ENCODE measurements at regions not wholly inside any gene's neighbourhood (a gene's known extent, or its start where the extent isn't known, plus 50 kb on each side); places are given as distances from the start of the nearest gene placed in this dataset.

DNA sequence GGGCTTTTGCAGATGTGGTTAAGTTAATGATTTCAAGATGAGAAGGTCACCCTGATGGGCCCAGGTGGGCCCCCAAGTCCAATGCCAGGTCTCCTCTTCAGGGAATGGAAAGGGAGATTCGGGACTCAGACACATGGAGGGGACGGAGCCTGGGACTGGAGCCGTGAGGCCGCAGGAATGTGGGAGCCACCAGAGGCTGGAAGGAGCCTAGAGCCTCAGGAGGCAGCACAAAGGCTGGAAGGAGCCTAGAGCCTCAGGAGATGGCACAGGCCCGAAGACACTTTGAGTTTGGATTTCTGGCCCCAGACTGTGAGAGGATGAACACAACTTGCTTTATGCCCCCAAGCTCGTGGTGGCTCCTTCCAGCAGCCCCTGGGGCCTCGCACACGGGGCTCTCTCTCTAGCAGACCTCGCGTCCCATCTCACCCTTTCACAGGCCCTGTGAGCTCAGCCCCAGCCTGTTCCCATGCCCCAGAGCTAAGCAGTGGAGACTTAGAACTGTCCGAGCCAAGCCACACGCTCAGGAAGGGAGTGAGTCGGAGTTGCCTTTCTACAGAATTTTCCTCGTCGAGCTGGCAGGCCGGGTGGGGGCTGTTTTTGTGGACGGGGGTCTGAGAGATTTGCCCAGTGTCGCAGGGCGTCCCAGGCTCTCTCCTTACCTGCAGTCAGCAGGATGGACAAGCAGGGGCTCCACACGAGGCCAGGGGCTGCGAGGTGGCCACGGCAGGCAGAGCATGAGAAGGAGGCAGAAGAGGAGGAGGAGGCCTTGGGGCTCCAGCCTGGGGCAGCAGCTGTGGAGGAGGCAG lies 937.6 kb downstream of the BRD1 start:
- no peak for DNase-seq
- Mint-ChIP-seq H3K27ac (no peak overlapping the region), H3K27me3 (ENCODE audit: insufficient read depth) (peaks cover 5% of the 10 kb centered on the region), H3K9me3 (peaks cover 43% of the 10 kb centered on the region), H3K4me3 (no peak overlapping the region), H3K4me1 (ENCODE audit: low read depth) (no peaks in the 10 kb centered on the region), H3K36me3 (ENCODE audit: low read depth) (no peaks in the 10 kb centered on the region; the same call in 1 of the 2 replicates)
- TF ChIP-seq, protein P1, sequence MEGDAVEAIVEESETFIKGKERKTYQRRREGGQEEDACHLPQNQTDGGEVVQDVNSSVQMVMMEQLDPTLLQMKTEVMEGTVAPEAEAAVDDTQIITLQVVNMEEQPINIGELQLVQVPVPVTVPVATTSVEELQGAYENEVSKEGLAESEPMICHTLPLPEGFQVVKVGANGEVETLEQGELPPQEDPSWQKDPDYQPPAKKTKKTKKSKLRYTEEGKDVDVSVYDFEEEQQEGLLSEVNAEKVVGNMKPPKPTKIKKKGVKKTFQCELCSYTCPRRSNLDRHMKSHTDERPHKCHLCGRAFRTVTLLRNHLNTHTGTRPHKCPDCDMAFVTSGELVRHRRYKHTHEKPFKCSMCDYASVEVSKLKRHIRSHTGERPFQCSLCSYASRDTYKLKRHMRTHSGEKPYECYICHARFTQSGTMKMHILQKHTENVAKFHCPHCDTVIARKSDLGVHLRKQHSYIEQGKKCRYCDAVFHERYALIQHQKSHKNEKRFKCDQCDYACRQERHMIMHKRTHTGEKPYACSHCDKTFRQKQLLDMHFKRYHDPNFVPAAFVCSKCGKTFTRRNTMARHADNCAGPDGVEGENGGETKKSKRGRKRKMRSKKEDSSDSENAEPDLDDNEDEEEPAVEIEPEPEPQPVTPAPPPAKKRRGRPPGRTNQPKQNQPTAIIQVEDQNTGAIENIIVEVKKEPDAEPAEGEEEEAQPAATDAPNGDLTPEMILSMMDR (IDR thresholded peaks at IDR 0.05): no peak

DNA sequence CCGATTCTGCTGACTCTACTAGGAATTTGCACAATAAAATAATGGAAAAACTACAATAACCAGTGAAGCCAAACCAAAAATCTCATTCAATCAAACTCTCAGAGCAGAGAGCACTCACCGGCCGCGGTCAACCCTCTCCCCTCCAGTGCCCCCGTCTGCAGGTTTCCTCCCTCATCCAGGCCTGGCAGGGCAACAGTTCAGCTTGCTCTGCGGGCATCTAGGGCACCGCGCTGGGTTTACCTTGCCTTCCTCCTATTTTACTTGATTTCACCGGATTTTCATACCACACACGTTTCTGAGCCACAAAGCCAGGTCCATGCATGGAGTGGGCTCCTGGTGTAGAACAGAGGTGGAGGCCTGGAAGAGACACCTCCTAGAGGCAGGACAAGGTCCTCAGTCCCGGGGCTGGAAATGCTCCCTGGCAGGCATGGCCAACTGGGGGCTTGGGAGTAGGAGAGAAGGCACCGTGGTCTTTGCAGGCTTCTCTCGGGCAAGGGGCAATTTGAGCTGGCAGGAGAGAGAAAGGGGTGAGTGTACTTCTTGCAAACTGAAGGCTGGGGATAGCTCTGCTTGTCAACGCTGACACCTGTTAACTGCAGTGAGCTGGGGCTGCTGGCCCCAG lies 938.4 kb downstream of the BRD1 start:
- no peaks in the 10 kb centered on the region for H3K4me1 Mint-ChIP-seq (ENCODE audit: low read depth)
- no peak overlapping the region for H3K4me3 Mint-ChIP-seq
- H3K36me3 Mint-ChIP-seq (ENCODE audit: low read depth): no peaks in the 10 kb centered on the region; the same call in 1 of the 2 replicates
- no peak overlapping the region for H3K27ac Mint-ChIP-seq
- TF ChIP-seq, protein P1 (IDR thresholded peaks at IDR 0.05): no peak
- no peak for DNase-seq
- H3K27me3 Mint-ChIP-seq (ENCODE audit: insufficient read depth): peaks cover 5% of the 10 kb centered on the region
- peaks cover 41% of the 10 kb centered on the region for H3K9me3 Mint-ChIP-seq

DNA sequence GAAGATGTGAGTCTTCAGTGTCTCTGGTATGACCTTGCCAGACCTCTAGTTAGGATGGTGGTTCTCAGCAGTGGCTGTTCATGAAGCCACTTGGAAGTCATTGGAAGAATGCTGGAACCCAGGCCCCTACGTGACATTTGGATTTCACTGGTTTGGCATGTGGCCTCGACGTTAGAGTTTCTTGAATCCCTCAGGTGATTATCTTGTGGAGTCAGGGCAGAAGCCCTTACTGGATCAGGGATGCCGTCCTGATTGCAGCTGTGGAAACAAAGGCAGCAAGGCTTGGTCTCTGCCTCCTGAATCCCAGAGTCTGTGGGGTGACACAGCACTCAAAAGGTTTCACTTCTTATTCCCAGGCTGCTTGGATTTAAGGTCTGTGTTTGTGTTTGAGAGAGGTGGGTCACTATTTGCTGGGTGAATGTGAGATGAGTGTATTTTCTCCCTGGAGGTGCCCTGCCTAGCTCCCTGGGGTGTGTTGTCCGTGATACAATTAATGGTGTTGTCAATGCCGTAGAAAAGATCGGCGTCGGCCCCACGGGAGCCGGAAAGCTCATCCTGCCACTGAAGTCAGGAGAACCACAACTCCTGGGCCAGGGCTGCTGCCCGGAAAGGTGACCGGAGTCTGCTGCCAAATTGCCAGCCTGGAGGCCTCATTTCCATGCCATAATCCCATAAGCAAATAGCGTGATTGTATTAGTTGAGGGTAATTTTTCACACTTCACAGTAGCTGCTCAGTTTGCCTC lies 939.0 kb downstream of the BRD1 start:
- TF ChIP-seq, protein P1 (IDR thresholded peaks at IDR 0.05): no peak

DNA sequence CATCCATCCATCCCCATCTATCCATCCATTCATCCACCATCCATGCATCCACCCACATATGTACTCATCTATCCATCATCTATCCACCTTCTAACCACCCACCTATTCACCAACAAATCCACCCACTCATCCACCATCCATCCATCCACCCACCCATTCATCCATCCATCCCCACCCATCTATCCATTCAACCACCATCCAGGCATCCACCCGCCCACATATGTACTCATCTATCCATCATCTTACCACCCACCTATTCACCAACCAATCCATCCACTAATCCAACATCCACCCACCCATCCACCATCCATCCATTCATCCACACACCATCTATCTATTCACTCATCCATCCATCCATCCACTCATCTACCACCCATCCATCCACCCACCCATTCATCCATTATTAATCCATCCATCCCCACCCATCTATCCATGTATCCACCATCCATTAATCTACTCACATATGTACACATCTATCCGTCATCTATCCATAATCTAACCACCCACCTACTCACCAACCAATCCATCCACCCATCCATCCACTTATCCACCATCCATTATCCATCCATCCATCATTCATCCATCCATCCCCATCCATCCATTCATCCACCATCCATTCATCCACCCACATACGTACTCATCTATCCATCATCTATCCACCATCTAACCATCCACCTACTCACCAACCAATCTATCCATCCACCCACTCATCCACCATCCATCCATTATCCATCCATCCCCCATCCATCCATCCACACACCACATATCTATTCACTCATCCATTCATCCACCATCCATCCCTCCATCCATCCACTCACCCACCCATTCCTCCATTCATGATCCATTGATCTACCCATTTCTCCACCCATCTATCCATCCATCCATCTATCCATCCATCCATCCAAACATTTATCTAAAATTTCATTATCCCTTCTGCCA lies 940.0 kb downstream of the BRD1 start:
- H3K27ac Mint-ChIP-seq: no peak overlapping the region
- no peak for DNase-seq
- H3K4me1 Mint-ChIP-seq (ENCODE audit: low read depth): no peaks in the 10 kb centered on the region
- no peaks in the 10 kb centered on the region; the same call in 1 of the 2 replicates for H3K36me3 Mint-ChIP-seq (ENCODE audit: low read depth)
- TF ChIP-seq, protein P1 (IDR thresholded peaks at IDR 0.05): no peak
- H3K27me3 Mint-ChIP-seq (ENCODE audit: insufficient read depth): peaks cover 5% of the 10 kb centered on the region
- peaks cover 34% of the 10 kb centered on the region for H3K9me3 Mint-ChIP-seq
- no peak overlapping the region for H3K4me3 Mint-ChIP-seq

More for the DNA sequence above, 939.0 kb downstream of the BRD1 start:
- H3K4me3 Mint-ChIP-seq: no peak overlapping the region
- no peaks in the 10 kb centered on the region; the same call in 1 of the 2 replicates for H3K36me3 Mint-ChIP-seq (ENCODE audit: low read depth)
- peaks cover 5% of the 10 kb centered on the region for H3K27me3 Mint-ChIP-seq (ENCODE audit: insufficient read depth)
- DNase-seq: no peak
- no peaks in the 10 kb centered on the region for H3K4me1 Mint-ChIP-seq (ENCODE audit: low read depth)
- H3K9me3 Mint-ChIP-seq: peaks cover 42% of the 10 kb centered on the region
- no peak overlapping the region for H3K27ac Mint-ChIP-seq
